Natural killer cell (primary cell): ENCODE measurements at regions not wholly inside any gene's neighbourhood (a gene's known extent, or its start where the extent isn't known, plus 50 kb on each side); places are given as distances from the start of the nearest gene placed in this dataset.

Experiments
- ATAC-seq, 3 donors: fragments of 150-1000 bp in 2 of 3; fragments of 200-7000 bp in 1 of 3; cut with Tn5 transposase; 1 replicate in 1 of 3; 2 replicates in 2 of 3; pipeline ENCODE4 v1.10.0; 2021; ENCODE audit warnings: mild to moderate bottlenecking in 2 of 3, moderate library complexity in 2 of 3
- DNase-seq, 2 donors: peaks; one replicate each; pipeline versions ENCODE4 v3.0.0 to v3.0.0-alpha.2; 2013 to 2021; ENCODE audit warnings: mixed read lengths in 1 of 2
- H3K27ac ChIP-seq: one replicate; pipeline ENCODE4 v1.5.1; 2013; ENCODE audit warnings: mild to moderate bottlenecking, low read length
- H3K27me3 ChIP-seq: one replicate; pipeline ENCODE4 v1.6.1; 2013; ENCODE audit warnings: low read length; ENCODE audit not compliant: control insufficient read depth, insufficient read depth
- H3K36me3 ChIP-seq: one replicate; pipeline ENCODE4 v1.6.1; 2013; ENCODE audit warnings: low read length; ENCODE audit not compliant: control insufficient read depth, insufficient read depth
- H3K4me1 ChIP-seq: one replicate; pipeline ENCODE4 v1.6.1; 2013; ENCODE audit warnings: low read length; ENCODE audit not compliant: control insufficient read depth, insufficient read depth
- H3K4me3 ChIP-seq: one replicate; pipeline ENCODE4 v1.5.1; 2013; ENCODE audit warnings: low read length
- H3K9me3 ChIP-seq: one replicate; pipeline ENCODE4 v1.6.1; 2013; ENCODE audit warnings: low read length; ENCODE audit not compliant: control insufficient read depth, insufficient read depth
- H3K27ac Mint-ChIP-seq, 2 donors: one replicate each; pipeline ENCODE4 v1.8.0; 2022; ENCODE audit warnings: mild to moderate bottlenecking in 2 of 2, mixed read lengths in 2 of 2, moderate library complexity in 1 of 2
- H3K27me3 Mint-ChIP-seq, 2 donors: one replicate each; pipeline ENCODE4 v1.8.0; 2022; ENCODE audit warnings: low read depth in 2 of 2, mixed read lengths in 2 of 2
- H3K36me3 Mint-ChIP-seq: one replicate; pipeline ENCODE4 v1.8.0; 2022; ENCODE audit warnings: mixed read lengths
- H3K4me1 Mint-ChIP-seq, 2 donors: one replicate each; pipeline ENCODE4 v1.8.0; 2022; ENCODE audit warnings: mixed read lengths in 2 of 2
- H3K4me3 Mint-ChIP-seq: one replicate; pipeline ENCODE4 v1.8.0; 2022; ENCODE audit warnings: mild to moderate bottlenecking, moderate library complexity, mixed read lengths
- H3K9me3 Mint-ChIP-seq, 2 donors: one replicate each; pipeline ENCODE4 v1.8.0; 2022; ENCODE audit warnings: mixed read lengths in 2 of 2
- WGBS: methylation state at CpG from one replicate; pipeline ENCODE4 v1.1.7; 2013; ENCODE audit warnings: missing lambda C conversion rate; ENCODE audit not compliant: insufficient coverage; 5-methylcytosine and 5-hydroxymethylcytosine counted together
- intact Hi-C: fragments of 100-400 bp; cut with micrococcal nuclease; formaldehyde crosslinking; loops from one replicate; pipeline ENCODE4 v1.14.2; 2022
- TF ChIP-seq, protein P1 (sequence below): fragments of 200-600 bp; IDR thresholded peaks from one replicate; pipeline ENCODE4 v1.8.0; 2022; ENCODE audit warnings: antibody characterized with exemption

DNA sequence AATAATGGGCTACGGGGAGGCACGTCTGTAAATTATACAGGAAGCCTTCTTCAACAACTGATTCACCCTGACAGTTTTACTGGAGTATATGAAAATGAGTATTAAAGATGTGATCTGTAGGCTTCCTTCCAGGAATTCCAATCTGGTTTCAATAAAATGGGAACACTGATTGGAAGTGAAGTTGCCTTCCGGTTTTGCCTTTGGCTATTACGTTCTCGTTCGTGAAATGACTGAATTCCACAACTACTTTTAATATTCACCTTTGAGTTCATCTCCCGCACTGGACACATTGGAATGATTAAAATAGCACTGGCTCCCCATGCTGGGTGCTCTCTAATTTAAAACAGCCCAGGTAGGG is 350.1 kb upstream of the MKI67 start:
- Mint-ChIP-seq H3K27ac (no peak overlapping the region), H3K36me3 (no peaks in the 10 kb centered on the region), H3K27me3 (peaks cover 3 to 7% of the 10 kb centered on the region in 2 donors), H3K9me3 (no peaks in the 10 kb centered on the region), H3K4me1 (no peaks in the 10 kb centered on the region), H3K4me3 (no peak overlapping the region)
- no peaks in the 10 kb centered on the region for H3K27me3 ChIP-seq
- H3K27ac ChIP-seq = no peak overlapping the region
- intact Hi-C loops = no loop called here
- H3K4me1 ChIP-seq = no peaks in the 10 kb centered on the region
- TF ChIP-seq, protein P1, sequence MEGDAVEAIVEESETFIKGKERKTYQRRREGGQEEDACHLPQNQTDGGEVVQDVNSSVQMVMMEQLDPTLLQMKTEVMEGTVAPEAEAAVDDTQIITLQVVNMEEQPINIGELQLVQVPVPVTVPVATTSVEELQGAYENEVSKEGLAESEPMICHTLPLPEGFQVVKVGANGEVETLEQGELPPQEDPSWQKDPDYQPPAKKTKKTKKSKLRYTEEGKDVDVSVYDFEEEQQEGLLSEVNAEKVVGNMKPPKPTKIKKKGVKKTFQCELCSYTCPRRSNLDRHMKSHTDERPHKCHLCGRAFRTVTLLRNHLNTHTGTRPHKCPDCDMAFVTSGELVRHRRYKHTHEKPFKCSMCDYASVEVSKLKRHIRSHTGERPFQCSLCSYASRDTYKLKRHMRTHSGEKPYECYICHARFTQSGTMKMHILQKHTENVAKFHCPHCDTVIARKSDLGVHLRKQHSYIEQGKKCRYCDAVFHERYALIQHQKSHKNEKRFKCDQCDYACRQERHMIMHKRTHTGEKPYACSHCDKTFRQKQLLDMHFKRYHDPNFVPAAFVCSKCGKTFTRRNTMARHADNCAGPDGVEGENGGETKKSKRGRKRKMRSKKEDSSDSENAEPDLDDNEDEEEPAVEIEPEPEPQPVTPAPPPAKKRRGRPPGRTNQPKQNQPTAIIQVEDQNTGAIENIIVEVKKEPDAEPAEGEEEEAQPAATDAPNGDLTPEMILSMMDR = no peak
- no peaks in the 10 kb centered on the region for H3K36me3 ChIP-seq
- no peak for DNase-seq
- 94% methylated on average over 6 of the region's 7 CpGs for WGBS
- ATAC-seq = no peak
- H3K9me3 ChIP-seq = no peaks in the 10 kb centered on the region
- H3K4me3 ChIP-seq = no peak overlapping the region

DNA sequence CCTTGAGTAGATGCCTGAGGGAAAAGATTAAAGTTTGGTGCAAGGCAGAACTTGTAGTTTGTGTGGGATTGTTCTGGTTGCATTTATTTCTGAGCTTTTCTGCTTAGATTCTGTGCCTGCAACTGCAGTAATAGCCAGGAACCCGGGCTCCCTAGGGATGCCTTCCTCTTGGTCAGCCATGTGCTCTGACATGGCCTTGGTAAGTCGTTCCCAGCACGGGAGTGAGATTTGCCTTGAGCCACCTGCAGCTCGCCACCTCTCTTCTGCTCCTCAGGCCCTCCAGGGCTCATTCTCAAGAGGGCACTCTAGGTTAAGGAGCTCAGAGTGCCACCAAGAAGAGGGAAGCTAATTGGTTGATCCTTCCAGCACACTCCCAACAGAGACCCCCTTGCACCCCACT is 350.6 kb upstream of the MKI67 start:
- no peak overlapping the region for H3K4me3 ChIP-seq
- no peaks in the 10 kb centered on the region for H3K9me3 ChIP-seq
- no peak for ATAC-seq
- Mint-ChIP-seq H3K36me3 (no peaks in the 10 kb centered on the region), H3K4me1 (no peaks in the 10 kb centered on the region), H3K27me3 (peaks cover 3 to 7% of the 10 kb centered on the region in 2 donors), H3K9me3 (no peaks in the 10 kb centered on the region), H3K4me3 (no peak overlapping the region), H3K27ac (no peak overlapping the region)
- intact Hi-C loops = no loop called here
- no peaks in the 10 kb centered on the region for H3K4me1 ChIP-seq
- no peak overlapping the region for H3K27ac ChIP-seq
- no peak for DNase-seq
- no peaks in the 10 kb centered on the region for H3K36me3 ChIP-seq
- no peaks in the 10 kb centered on the region for H3K27me3 ChIP-seq
- WGBS = 61% methylated on average over 4 of the region's 4 CpGs
- TF ChIP-seq, protein P1 = no peak

DNA sequence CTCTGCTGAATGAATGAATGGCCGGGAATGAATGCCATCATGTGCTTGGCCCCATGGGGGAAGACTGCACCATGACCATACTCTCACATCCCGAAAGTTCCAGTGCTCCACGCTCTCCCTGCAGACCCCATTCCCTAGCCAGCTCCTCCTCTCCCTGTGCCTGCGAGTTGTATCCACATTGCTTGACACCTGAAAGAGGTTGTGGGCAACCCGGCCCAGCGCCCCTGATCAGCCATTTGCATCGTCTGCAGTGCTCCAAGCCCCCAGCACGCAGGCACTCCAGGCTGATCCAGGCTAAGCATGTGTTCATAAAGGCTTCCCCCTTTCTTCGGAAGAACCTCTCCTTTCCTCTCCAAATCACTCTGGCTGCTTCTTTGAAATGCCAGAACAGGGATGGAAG is 354.4 kb upstream of the MKI67 start:
- 70% methylated on average over 9 of the region's 9 CpGs for WGBS
- Histone ChIP-seq H3K4me1 (no peaks in the 10 kb centered on the region), H3K4me3 (no peak overlapping the region), H3K36me3 (no peaks in the 10 kb centered on the region), H3K27ac (no peak overlapping the region), H3K9me3 (no peaks in the 10 kb centered on the region), H3K27me3 (no peaks in the 10 kb centered on the region)
- Mint-ChIP-seq H3K9me3 (no peaks in the 10 kb centered on the region), H3K4me1 (no peaks in the 10 kb centered on the region), H3K27ac (no peak overlapping the region), H3K4me3 (no peak overlapping the region), H3K27me3 (peaks cover 3 to 7% of the 10 kb centered on the region in 2 donors), H3K36me3 (no peaks in the 10 kb centered on the region)
- TF ChIP-seq, protein P1 = no peak
- intact Hi-C loops = no loop called here
- no peak for ATAC-seq
- DNase-seq = no peak

DNA sequence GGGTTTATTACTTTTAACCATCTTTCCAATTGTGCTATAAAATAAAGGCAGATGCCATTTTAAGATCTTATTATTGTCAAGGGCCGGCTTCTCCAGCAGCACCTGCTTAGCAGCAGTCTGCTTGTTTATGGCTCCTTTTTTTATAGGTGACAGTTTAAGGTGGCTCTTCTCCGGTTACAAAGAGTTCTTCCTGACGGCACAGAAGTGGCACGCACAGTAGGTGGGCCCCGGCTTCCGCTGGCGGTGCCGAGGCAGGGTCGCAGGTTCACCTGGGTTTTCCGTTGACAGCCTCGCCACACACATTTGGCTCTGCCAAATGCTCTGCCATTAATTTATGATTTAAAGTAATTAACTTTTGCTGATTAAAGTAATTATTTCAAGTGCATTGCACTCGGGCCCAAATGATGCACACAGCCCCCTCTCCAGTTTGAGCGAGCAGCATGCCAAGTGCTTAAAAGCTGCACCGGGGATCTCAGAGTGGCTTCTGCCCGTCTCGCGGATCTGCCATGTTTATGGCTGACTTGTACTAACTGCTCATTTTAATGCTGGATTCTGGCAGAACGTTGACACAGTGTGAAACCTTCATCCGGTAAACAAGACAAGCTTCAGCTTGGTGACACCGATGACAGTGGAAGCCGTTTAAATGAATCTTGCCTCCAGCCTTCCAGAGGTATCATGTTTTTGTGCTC is 355.1 kb upstream of the MKI67 start:
- WGBS = 67% methylated on average over 21 of the region's 21 CpGs
- intact Hi-C loops = no loop called here
- DNase-seq (no peak), ATAC-seq (no peak)
- no peaks in the 10 kb centered on the region for H3K36me3 Mint-ChIP-seq
- H3K36me3 ChIP-seq = no peaks in the 10 kb centered on the region
- no peak overlapping the region for H3K27ac ChIP-seq
- H3K4me1 ChIP-seq = no peaks in the 10 kb centered on the region
- no peak overlapping the region for H3K27ac Mint-ChIP-seq
- TF ChIP-seq, protein P1 = no peak
- no peaks in the 10 kb centered on the region for H3K27me3 ChIP-seq
- H3K9me3 ChIP-seq = no peaks in the 10 kb centered on the region
- H3K4me3 ChIP-seq = no peak overlapping the region
- H3K9me3 Mint-ChIP-seq = no peaks in the 10 kb centered on the region
- no peaks in the 10 kb centered on the region for H3K4me1 Mint-ChIP-seq
- peaks cover 5 to 7% of the 10 kb centered on the region in 2 donors for H3K27me3 Mint-ChIP-seq
- H3K4me3 Mint-ChIP-seq = no peak overlapping the region
